ENCODE measurements at regions not wholly inside any gene's neighbourhood (a gene's known extent, or its start where the extent isn't known, plus 50 kb on each side); places are given as distances from the start of the nearest gene placed in this dataset.

DNA sequence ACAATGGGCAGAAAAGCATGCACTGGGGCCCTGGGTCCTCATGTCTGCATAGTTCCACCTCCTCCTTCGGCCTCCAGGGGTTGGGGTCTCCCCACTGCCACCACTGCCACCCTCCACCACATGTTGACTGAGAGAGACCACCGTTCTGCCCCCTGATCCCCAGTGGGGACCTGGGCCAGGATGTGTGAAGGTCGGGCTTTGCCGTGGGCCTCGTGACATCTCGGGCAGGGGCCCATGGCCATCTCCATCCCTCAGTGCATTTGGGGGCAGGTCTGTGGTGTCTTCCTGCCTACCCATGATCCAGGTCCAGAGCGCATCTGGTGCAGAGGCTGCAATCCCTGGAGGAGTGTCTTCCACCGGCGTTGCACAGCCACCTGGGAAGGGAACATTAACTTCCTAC, 166.8 kb upstream of the POU3F3 start:
- no peak for TF ChIP-seq EZH2 (IDR thresholded peaks at IDR 0.05; ENCODE audit: borderline replicate concordance)
- TF ChIP-seq, protein P1, sequence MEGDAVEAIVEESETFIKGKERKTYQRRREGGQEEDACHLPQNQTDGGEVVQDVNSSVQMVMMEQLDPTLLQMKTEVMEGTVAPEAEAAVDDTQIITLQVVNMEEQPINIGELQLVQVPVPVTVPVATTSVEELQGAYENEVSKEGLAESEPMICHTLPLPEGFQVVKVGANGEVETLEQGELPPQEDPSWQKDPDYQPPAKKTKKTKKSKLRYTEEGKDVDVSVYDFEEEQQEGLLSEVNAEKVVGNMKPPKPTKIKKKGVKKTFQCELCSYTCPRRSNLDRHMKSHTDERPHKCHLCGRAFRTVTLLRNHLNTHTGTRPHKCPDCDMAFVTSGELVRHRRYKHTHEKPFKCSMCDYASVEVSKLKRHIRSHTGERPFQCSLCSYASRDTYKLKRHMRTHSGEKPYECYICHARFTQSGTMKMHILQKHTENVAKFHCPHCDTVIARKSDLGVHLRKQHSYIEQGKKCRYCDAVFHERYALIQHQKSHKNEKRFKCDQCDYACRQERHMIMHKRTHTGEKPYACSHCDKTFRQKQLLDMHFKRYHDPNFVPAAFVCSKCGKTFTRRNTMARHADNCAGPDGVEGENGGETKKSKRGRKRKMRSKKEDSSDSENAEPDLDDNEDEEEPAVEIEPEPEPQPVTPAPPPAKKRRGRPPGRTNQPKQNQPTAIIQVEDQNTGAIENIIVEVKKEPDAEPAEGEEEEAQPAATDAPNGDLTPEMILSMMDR (IDR thresholded peaks at IDR 0.05; ENCODE audit: poor library complexity) = no peak
